Activated CD4-positive, alpha-beta T cell treated with anti-CD3 and anti-CD28 coated beads, Interleukin-2, Interleukin-4, amounts not matched to agents 100 ng/mL and 50 ng/mL, durations not matched to agents 16 hours and 8 hours (primary cell): ENCODE measurements at regions not wholly inside any gene's neighbourhood (a gene's known extent, or its start where the extent isn't known, plus 50 kb on each side); places are given as distances from the start of the nearest gene placed in this dataset.

ENCODE experiments used
- DNase-seq: peaks from one replicate; pipeline ENCODE4 v3.0.0-alpha.2; 2020; ENCODE audit warnings: low spot score

GRCh38 chr20:37643400-37643799 lies 50.4 kb upstream of the CTNNBL1 start:
- peak; percentile 84 for DNase-seq

GRCh38 chr20:37642246-37642645 lies 51.6 kb upstream of the CTNNBL1 start:
- DNase-seq: no peak

GRCh38 chr20:37640600-37641561 lies 52.9 kb upstream of the CTNNBL1 start:
- DNase-seq: no peak

GRCh38 chr20:37638527-37638926 lies 55.3 kb upstream of the CTNNBL1 start:
- no peak for DNase-seq

GRCh38 chr20:37636977-37637376 lies 56.9 kb upstream of the CTNNBL1 start:
- DNase-seq: no peak

- no peak for DNase-seq
These were observed 57.4 kb upstream of the CTNNBL1 start for GRCh38 chr20:37636212-37636975.

- DNase-seq: no peak
These were observed 62.8 kb upstream of the CTNNBL1 start for GRCh38 chr20:37630993-37631392.

GRCh38 chr20:37630166-37630565 lies 63.7 kb upstream of the CTNNBL1 start:
- DNase-seq: no peak

- no peak for DNase-seq
These were observed 66.1 kb upstream of the CTNNBL1 start for GRCh38 chr20:37627767-37628130.

- peak; percentile 38 for DNase-seq
These were observed 66.6 kb upstream of the CTNNBL1 start for GRCh38 chr20:37627060-37627766.

- DNase-seq: no peak
These were observed 68.9 kb upstream of the CTNNBL1 start for GRCh38 chr20:37624963-37625362.

GRCh38 chr20:37622728-37623127 lies 71.1 kb upstream of the CTNNBL1 start:
- no peak for DNase-seq

GRCh38 chr20:37619496-37619895 lies 74.3 kb upstream of the CTNNBL1 start:
- DNase-seq: no peak

GRCh38 chr20:37616110-37616425 lies 77.8 kb upstream of the CTNNBL1 start:
- no peak for DNase-seq

- peak; percentile 70 for DNase-seq
These were observed 78.3 kb upstream of the CTNNBL1 start for GRCh38 chr20:37615340-37616109.

GRCh38 chr20:37611852-37612251 lies 82.0 kb upstream of the CTNNBL1 start:
- no peak for DNase-seq

GRCh38 chr20:37611346-37611745 lies 82.5 kb upstream of the CTNNBL1 start:
- no peak for DNase-seq

GRCh38 chr20:37610203-37610798 lies 82.6 kb upstream of the BLCAP start:
- no peak for DNase-seq

GRCh38 chr20:37602634-37603033 lies 75.0 kb upstream of the BLCAP start:
- no peak for DNase-seq

- DNase-seq: no peak
These were observed 72.8 kb upstream of the BLCAP start for GRCh38 chr20:37600486-37600885.

- DNase-seq: no peak
These were observed 71.1 kb upstream of the BLCAP start for GRCh38 chr20:37598575-37599342.
